Muscle of leg (tissue), 3 donors: ENCODE measurements at regions not wholly inside any gene's neighbourhood (a gene's known extent, or its start where the extent isn't known, plus 50 kb on each side); places are given as distances from the start of the nearest gene placed in this dataset.
"Not testable (repeated sequence)": the region's sequence is repeated elsewhere in the genome, so short reads cannot be mapped to it uniquely, and the experiment has no call there.

Source experiments
- DNase-seq: peaks from one replicate; pipeline ENCODE4 v3.0.0; 2013
- H3K27ac ChIP-seq: one replicate; pipeline ENCODE4 v1.5.1; 2013; ENCODE audit warnings: mild to moderate bottlenecking, low read length, control low read depth
- H3K27me3 ChIP-seq: one replicate; pipeline ENCODE4 v1.6.1; 2013; ENCODE audit warnings: low read length; ENCODE audit not compliant: control insufficient read depth, insufficient read depth
- H3K36me3 ChIP-seq: one replicate; pipeline ENCODE4 v1.6.1; 2013; ENCODE audit warnings: low read length; ENCODE audit not compliant: control insufficient read depth, insufficient read depth
- H3K4me1 ChIP-seq: one replicate; pipeline ENCODE4 v1.6.1; 2013; ENCODE audit warnings: low read length; ENCODE audit not compliant: control insufficient read depth, insufficient read depth
- H3K4me3 ChIP-seq: one replicate; pipeline ENCODE4 v1.5.1; 2013; ENCODE audit warnings: low read length, control low read depth
- H3K9me3 ChIP-seq: replicated peaks from 2 replicates; pipeline ENCODE4 v1.6.1; 2013; ENCODE audit warnings: low read depth, low read length; ENCODE audit not compliant: control insufficient read depth
- WGBS: methylation state at CpG from one replicate; pipeline ENCODE4 v1.1.5; 2013; ENCODE audit warnings: missing lambda C conversion rate; ENCODE audit not compliant: insufficient coverage; 5-methylcytosine and 5-hydroxymethylcytosine counted together

- Histone ChIP-seq H3K9me3 (no peaks in the 10 kb centered on the region), H3K27ac (no peak overlapping the region), H3K36me3 (no peaks in the 10 kb centered on the region), H3K4me3 (no peak overlapping the region), H3K27me3 (no peaks in the 10 kb centered on the region), H3K4me1 (no peaks in the 10 kb centered on the region)
- DNase-seq: no peak
- WGBS: 100% methylated on average over 1 of the region's 5 CpGs
These were observed 64.8 kb upstream of the BHLHE40 start for GRCh38 chr3:4914464-4914863.

- not testable (repeated sequence) for H3K27me3 ChIP-seq, H3K4me3 ChIP-seq, DNase-seq, H3K9me3 ChIP-seq, H3K4me1 ChIP-seq, H3K36me3 ChIP-seq, H3K27ac ChIP-seq
- WGBS: no CpG with 5 or more reads among the region's 2 CpGs
These were observed 57.6 kb upstream of the BHLHE40 start for GRCh38 chr3:4921589-4921988.

- no peaks in the 10 kb centered on the region for H3K4me1 ChIP-seq
- no CpG with 5 or more reads among the region's 1 CpG for WGBS
- DNase-seq: no peak
- no peak overlapping the region for H3K27ac ChIP-seq
- no peak overlapping the region for H3K4me3 ChIP-seq
- no peaks in the 10 kb centered on the region for H3K27me3 ChIP-seq
- H3K36me3 ChIP-seq: no peaks in the 10 kb centered on the region
- no peaks in the 10 kb centered on the region for H3K9me3 ChIP-seq
These were observed 52.3 kb upstream of the BHLHE40 start for GRCh38 chr3:4926892-4927291.

DNA sequence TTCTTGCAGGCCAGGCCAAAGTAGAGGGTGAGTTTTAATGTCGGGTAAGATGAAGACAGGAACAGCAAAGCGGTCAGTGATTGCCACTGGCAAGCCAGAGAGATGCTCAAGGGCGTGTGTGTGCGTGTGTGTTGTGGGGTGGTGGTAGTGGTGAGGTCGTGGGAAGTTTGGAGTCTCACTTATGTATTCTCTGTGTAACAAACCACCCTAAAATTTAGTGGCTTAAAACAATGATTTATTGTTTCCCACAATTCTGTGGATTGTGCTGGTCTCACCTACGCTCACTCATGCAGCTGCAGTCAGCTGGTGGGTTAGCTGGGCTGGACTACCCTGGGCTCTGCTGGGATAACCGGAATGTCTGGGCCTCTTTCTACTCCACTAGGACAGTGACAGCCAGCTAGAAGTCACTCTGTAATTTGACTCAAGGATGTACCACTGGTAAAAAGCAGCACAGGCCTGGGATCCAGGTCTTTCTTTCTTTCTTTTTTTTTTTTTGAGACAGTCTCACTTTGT, 50.9 kb upstream of the BHLHE40 start:
- 83% methylated on average over 5 of the region's 7 CpGs for WGBS
- H3K27ac ChIP-seq: no peak overlapping the region

More for the DNA sequence above, 50.9 kb upstream of the BHLHE40 start:
- Histone ChIP-seq H3K36me3 (no peaks in the 10 kb centered on the region), H3K4me1 (no peaks in the 10 kb centered on the region), H3K4me3 (no peak overlapping the region), H3K27me3 (no peaks in the 10 kb centered on the region), H3K9me3 (no peaks in the 10 kb centered on the region)
- DNase-seq: no peak
